SK-N-SH (cell line): ENCODE measurements at regions not wholly inside any gene's neighbourhood (a gene's known extent, or its start where the extent isn't known, plus 50 kb on each side); places are given as distances from the start of the nearest gene placed in this dataset.

Source experiments
- CTCF ChIA-PET: fragments of 300-600, 350-600 bp; formaldehyde crosslinking; extraction: SDS; loops from one replicate; lab custom pipeline; 2021; lab: Yijun Ruan, JAX
- POLR2A ChIA-PET: fragments of 350-600 bp; sonication (Branson Sonifier 250); formaldehyde crosslinking; extraction: SDS; loops from one replicate; lab custom pipeline; 2020; ENCODE audit warnings: antibody characterized with exemption, inconsistent platforms; lab: Yijun Ruan, JAX
- DNase-seq: peaks from one replicate; pipeline ENCODE4 v3.0.0; 2012
- H2AFZ ChIP-seq: fragments of 200-600 bp; sonication (generic); 2 replicates; pipeline ENCODE4 v1.8.1; 2016; ENCODE audit warnings: antibody characterized with exemption, mild to moderate bottlenecking, low read depth
- H3F3A ChIP-seq: fragments of 200-600 bp; sonication (generic); replicated peaks from 2 replicates; pipeline ENCODE3; 2016; ENCODE audit warnings: antibody characterized with exemption, mild to moderate bottlenecking; ENCODE audit not compliant: insufficient read depth
- H3K27ac ChIP-seq, 2 experiments: fragments of 200-500 bp in 1 of 2; fragments of 200-600 bp in 1 of 2; sonication (Bioruptor generic) in 1 of 2; sonication (generic), shearing (Covaris generic) in 1 of 2; 2 replicates each; pipeline versions ENCODE4 v1.5.1 to v1.6.1; 2014 to 2016; ENCODE audit warnings: low read depth in 2 of 2, inconsistent platforms in 1 of 2, low read length in 1 of 2, mild to moderate bottlenecking in 1 of 2, mixed read lengths in 1 of 2
- H3K27me3 ChIP-seq: fragments of 200-600 bp; sonication (generic), shearing (Covaris generic); 2 replicates; pipeline ENCODE4 v1.6.1; 2016; ENCODE audit warnings: mixed run types; ENCODE audit not compliant: insufficient read depth
- H3K36me3 ChIP-seq, 2 experiments: fragments of 200-500 bp in 1 of 2; fragments of 200-600 bp in 1 of 2; sonication (Bioruptor generic) in 1 of 2; sonication (generic) in 1 of 2; replicated peaks in 1 of 2; 2 replicates each; pipeline versions ENCODE3 to v1.5.1; 2014 to 2016; ENCODE audit warnings: low read length in 1 of 2, mild to moderate bottlenecking in 1 of 2; ENCODE audit not compliant: insufficient read depth in 2 of 2, control insufficient read depth in 1 of 2
- H3K4me1 ChIP-seq, 2 experiments: fragments of 200-500 bp in 1 of 2; fragments of 200-600 bp in 1 of 2; sonication (Bioruptor generic) in 1 of 2; sonication (generic), shearing (Covaris generic) in 1 of 2; 2 replicates each; pipeline versions ENCODE4 v1.5.1 to v1.6.1; 2014 to 2016; ENCODE audit warnings: low read depth in 1 of 2, low read length in 1 of 2, mixed run types in 1 of 2; ENCODE audit not compliant: insufficient read depth in 2 of 2, control insufficient read depth in 1 of 2
- H3K4me2 ChIP-seq: fragments of 200-600 bp; sonication (generic), shearing (Covaris generic); 2 replicates; pipeline ENCODE4 v1.6.1; 2017; ENCODE audit warnings: mixed run types
- H3K4me3 ChIP-seq, 2 experiments: fragments of 200-500 bp in 1 of 2; fragments of 200-600 bp in 1 of 2; sonication (Bioruptor generic) in 1 of 2; sonication (generic), shearing (Covaris generic) in 1 of 2; 2 replicates each; pipeline versions ENCODE4 v1.5.1 to v1.8.1; 2014 to 2016; ENCODE audit warnings: low read depth in 2 of 2, inconsistent platforms in 1 of 2, low read length in 1 of 2, mild to moderate bottlenecking in 1 of 2, mixed read lengths in 1 of 2, moderate library complexity in 1 of 2
- H3K79me2 ChIP-seq: fragments of 200-600 bp; sonication (generic); 2 replicates; pipeline ENCODE4 v1.8.1; 2017; ENCODE audit warnings: mild to moderate bottlenecking; ENCODE audit not compliant: insufficient read depth
- H3K9ac ChIP-seq: fragments of 200-600 bp; sonication (generic); 2 replicates; pipeline ENCODE4 v1.6.1; 2017; ENCODE audit warnings: mixed run types
- H3K9me2 ChIP-seq: fragments of 200-600 bp; sonication (generic); 2 replicates; pipeline ENCODE4 v1.6.1; 2017; ENCODE audit warnings: mixed run types
- H3K9me3 ChIP-seq: fragments of 200-600 bp; sonication (generic); 2 replicates; pipeline ENCODE4 v1.6.1; 2017; ENCODE audit warnings: mixed run types, mild to moderate bottlenecking, moderate library complexity
- H4K20me1 ChIP-seq: fragments of 200-600 bp; sonication (generic); 2 replicates; pipeline ENCODE4 v1.6.1; 2017; ENCODE audit warnings: mild to moderate bottlenecking, mixed run types; ENCODE audit not compliant: insufficient read depth
- CHD2 ChIP-seq: fragments of 150-350 bp; IDR thresholded peaks from 2 replicates; pipeline ENCODE4 v1.6.1; 2018; ENCODE audit warnings: low read length; ENCODE audit not compliant: partially characterized antibody
- ELF1 ChIP-seq: IDR thresholded peaks from 2 replicates; pipeline ENCODE4 v1.4.0; 2012
- EP300 ChIP-seq, 2 experiments: IDR thresholded peaks; 2 replicates each; pipeline versions ENCODE4 v1.4.0 to v1.6.1; 2012; ENCODE audit warnings: borderline replicate concordance in 1 of 2, low read depth in 1 of 2, low read length in 1 of 2
- EZH2phosphoT487 ChIP-seq: fragments of 200-600 bp; sonication (generic); IDR thresholded peaks from 2 replicates; pipeline ENCODE4 v1.6.1; 2017; ENCODE audit warnings: low read depth, mixed run types, mild to moderate bottlenecking, antibody characterized with exemption, moderate library complexity, borderline replicate concordance
- FOSL2 ChIP-seq: IDR thresholded peaks from 2 replicates; pipeline ENCODE4 v1.4.0; 2012; ENCODE audit warnings: low read depth, mild to moderate bottlenecking, moderate library complexity, borderline replicate concordance
- GABPA ChIP-seq: IDR thresholded peaks from 2 replicates; pipeline ENCODE4 v1.4.0; 2012; ENCODE audit warnings: low read depth, mild to moderate bottlenecking
- GATA2 ChIP-seq: sonication (generic); formaldehyde crosslinking; IDR thresholded peaks from 2 replicates; pipeline ENCODE4 v1.5.0; 2020; ENCODE audit warnings: mild to moderate bottlenecking, missing genetic modification reagents
- MXI1 ChIP-seq: IDR thresholded peaks from 2 replicates; pipeline ENCODE4 v1.6.1; 2012; ENCODE audit warnings: mild to moderate bottlenecking, low read depth, low read length, improper control_type of control experiment
- NFIC ChIP-seq: IDR thresholded peaks from 2 replicates; pipeline ENCODE4 v1.4.0; 2012; ENCODE audit warnings: borderline replicate concordance
- NRF1 ChIP-seq: IDR thresholded peaks from 2 replicates; pipeline ENCODE4 v1.6.1; 2012; ENCODE audit warnings: low read depth, mild to moderate bottlenecking, low read length
- POLR2AphosphoS5 ChIP-seq: IDR thresholded peaks from 2 replicates; pipeline ENCODE4 v1.6.1; 2012; ENCODE audit warnings: low read depth, low read length
- RAD21 ChIP-seq: IDR thresholded peaks from 2 replicates; pipeline ENCODE4 v1.6.1; 2012; ENCODE audit warnings: mild to moderate bottlenecking, low read length
- RFX5 ChIP-seq: IDR thresholded peaks from 2 replicates; pipeline ENCODE4 v1.6.1; 2012; ENCODE audit warnings: mild to moderate bottlenecking, improper control_type of control experiment, low read length
- RXRA ChIP-seq: IDR thresholded peaks from 2 replicates; pipeline ENCODE4 v1.4.0; 2012; ENCODE audit warnings: low read depth, mild to moderate bottlenecking, borderline replicate concordance
- SIN3A ChIP-seq: IDR thresholded peaks from 2 replicates; pipeline ENCODE4 v1.6.1; 2012; ENCODE audit warnings: low read depth, mild to moderate bottlenecking, low read length, moderate library complexity, borderline replicate concordance
- TAF1 ChIP-seq: IDR thresholded peaks from 2 replicates; pipeline ENCODE4 v1.6.1; 2012; ENCODE audit warnings: low read depth, mild to moderate bottlenecking, low read length, moderate library complexity, borderline replicate concordance
- WGBS: methylation state at CpG from one replicate; pipeline ENCODE4 v1.1.6; 2017; ENCODE audit warnings: low lambda C conversion rate; 5-methylcytosine and 5-hydroxymethylcytosine counted together
- TF ChIP-seq, protein P1 (sequence below): fragments of 150-350 bp; IDR thresholded peaks from 2 replicates; pipeline ENCODE4 v1.6.1; 2017; ENCODE audit warnings: antibody characterized with exemption, low read length, low read depth, borderline replicate concordance
- TF ChIP-seq, protein P2 (sequence below): IDR thresholded peaks from 2 replicates; pipeline ENCODE4 v1.6.1; 2012; ENCODE audit warnings: mild to moderate bottlenecking, low read depth, low read length, moderate library complexity
- TF ChIP-seq, protein P3 (sequence below): IDR thresholded peaks from 2 replicates; pipeline ENCODE4 v1.4.0; 2012; ENCODE audit warnings: low read depth
- TF ChIP-seq, protein P4 (sequence below): IDR thresholded peaks from 2 replicates; pipeline ENCODE4 v1.4.0; 2012; ENCODE audit warnings: low read depth, borderline replicate concordance
- TF ChIP-seq, protein P5 (sequence below): fragments of 150-350 bp; IDR thresholded peaks from 2 replicates; pipeline ENCODE4 v1.6.1; 2016; ENCODE audit warnings: mild to moderate bottlenecking, low read depth, low read length

DNA sequence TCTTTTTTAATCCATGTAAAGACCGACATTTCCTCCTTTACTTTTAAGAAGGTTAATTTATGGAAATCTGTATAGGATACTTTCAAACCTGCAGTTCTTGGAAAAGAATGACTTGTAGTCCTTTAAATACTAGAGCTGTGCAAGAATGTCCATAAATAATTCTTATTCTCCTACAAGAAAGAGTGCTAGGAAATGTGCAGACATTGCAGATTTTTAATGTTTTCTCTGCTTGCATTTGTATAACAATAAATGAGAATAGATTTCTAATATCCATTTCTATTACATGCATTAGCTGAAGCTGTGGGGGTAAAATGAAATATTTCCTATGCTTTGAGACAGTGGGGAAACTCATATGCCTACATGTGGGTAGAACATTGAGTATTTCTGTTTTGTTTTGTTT, 607.2 kb upstream of the NOVA1 start:
- POLR2A ChIA-PET: no interaction called here
- H2AFZ ChIP-seq: no peak overlapping the region
- no peak overlapping the region for H3K9ac ChIP-seq
- no peak overlapping the region for H3K4me3 ChIP-seq
- no peaks in the 10 kb centered on the region for H3K4me1 ChIP-seq
- H3K36me3 ChIP-seq: no peaks in the 10 kb centered on the region
- no peaks in the 10 kb centered on the region for H4K20me1 ChIP-seq
- H3K9me3 ChIP-seq: no peaks in the 10 kb centered on the region
- 31% methylated on average over 1 of the region's 1 CpG for WGBS
- CTCF ChIA-PET: no interaction called here
- no peak for TF ChIP-seq NFIC
- no peak for TF ChIP-seq RAD21
- TF ChIP-seq RXRA: no peak
- TF ChIP-seq ELF1: no peak
- TF ChIP-seq, protein P1, sequence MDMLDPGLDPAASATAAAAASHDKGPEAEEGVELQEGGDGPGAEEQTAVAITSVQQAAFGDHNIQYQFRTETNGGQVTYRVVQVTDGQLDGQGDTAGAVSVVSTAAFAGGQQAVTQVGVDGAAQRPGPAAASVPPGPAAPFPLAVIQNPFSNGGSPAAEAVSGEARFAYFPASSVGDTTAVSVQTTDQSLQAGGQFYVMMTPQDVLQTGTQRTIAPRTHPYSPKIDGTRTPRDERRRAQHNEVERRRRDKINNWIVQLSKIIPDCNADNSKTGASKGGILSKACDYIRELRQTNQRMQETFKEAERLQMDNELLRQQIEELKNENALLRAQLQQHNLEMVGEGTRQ: no peak
- no peak for TF ChIP-seq NRF1
- no peak for TF ChIP-seq GATA2
- TF ChIP-seq MXI1: no peak
- TF ChIP-seq, protein P2, sequence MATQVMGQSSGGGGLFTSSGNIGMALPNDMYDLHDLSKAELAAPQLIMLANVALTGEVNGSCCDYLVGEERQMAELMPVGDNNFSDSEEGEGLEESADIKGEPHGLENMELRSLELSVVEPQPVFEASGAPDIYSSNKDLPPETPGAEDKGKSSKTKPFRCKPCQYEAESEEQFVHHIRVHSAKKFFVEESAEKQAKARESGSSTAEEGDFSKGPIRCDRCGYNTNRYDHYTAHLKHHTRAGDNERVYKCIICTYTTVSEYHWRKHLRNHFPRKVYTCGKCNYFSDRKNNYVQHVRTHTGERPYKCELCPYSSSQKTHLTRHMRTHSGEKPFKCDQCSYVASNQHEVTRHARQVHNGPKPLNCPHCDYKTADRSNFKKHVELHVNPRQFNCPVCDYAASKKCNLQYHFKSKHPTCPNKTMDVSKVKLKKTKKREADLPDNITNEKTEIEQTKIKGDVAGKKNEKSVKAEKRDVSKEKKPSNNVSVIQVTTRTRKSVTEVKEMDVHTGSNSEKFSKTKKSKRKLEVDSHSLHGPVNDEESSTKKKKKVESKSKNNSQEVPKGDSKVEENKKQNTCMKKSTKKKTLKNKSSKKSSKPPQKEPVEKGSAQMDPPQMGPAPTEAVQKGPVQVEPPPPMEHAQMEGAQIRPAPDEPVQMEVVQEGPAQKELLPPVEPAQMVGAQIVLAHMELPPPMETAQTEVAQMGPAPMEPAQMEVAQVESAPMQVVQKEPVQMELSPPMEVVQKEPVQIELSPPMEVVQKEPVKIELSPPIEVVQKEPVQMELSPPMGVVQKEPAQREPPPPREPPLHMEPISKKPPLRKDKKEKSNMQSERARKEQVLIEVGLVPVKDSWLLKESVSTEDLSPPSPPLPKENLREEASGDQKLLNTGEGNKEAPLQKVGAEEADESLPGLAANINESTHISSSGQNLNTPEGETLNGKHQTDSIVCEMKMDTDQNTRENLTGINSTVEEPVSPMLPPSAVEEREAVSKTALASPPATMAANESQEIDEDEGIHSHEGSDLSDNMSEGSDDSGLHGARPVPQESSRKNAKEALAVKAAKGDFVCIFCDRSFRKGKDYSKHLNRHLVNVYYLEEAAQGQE: no peak
- TF ChIP-seq RFX5: no peak
- TF ChIP-seq FOSL2: no peak
- TF ChIP-seq, protein P3, sequence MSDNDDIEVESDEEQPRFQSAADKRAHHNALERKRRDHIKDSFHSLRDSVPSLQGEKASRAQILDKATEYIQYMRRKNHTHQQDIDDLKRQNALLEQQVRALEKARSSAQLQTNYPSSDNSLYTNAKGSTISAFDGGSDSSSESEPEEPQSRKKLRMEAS: no peak
- TF ChIP-seq GABPA: no peak
- TF ChIP-seq POLR2AphosphoS5: no peak
- no peak for TF ChIP-seq CHD2
- TF ChIP-seq, all 33 proteins: peak for 0
- Histone ChIP-seq H3F3A (no peaks in the 10 kb centered on the region), H3K4me2 (no peak overlapping the region), H3K27ac (no peak overlapping the region), H3K79me2 (no peaks in the 10 kb centered on the region), H3K9me2 (no peaks in the 10 kb centered on the region), H3K27me3 (no peaks in the 10 kb centered on the region)
- no peak for DNase-seq

DNA sequence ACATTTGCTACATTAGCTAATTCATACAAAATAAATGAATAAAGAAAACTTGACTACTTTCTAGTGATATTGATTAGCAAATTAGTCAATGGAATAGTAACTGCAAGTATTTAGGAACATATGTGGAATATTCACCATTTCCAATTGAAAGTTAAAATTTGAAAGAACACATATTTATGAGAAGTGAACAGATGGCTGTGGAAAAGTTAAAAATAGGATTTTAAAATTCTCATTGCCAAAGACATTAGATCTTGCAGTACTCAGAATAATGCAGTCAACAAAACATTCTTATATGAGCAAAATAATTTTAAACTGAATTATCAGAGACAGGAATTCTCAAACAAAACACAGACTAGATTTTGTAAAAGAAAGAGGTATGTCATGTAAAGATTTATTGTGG, 613.9 kb upstream of the NOVA1 start:
- no peak overlapping the region for H3K9ac ChIP-seq
- no peaks in the 10 kb centered on the region for H3K36me3 ChIP-seq
- DNase-seq: no peak
- no peaks in the 10 kb centered on the region for H4K20me1 ChIP-seq
- no peaks in the 10 kb centered on the region for H3K9me3 ChIP-seq
- ChIA-PET CTCF (no interaction called here), POLR2A (no interaction called here)
- H3K4me1 ChIP-seq: no peaks in the 10 kb centered on the region
- no peaks in the 10 kb centered on the region for H3K9me2 ChIP-seq
- no peak overlapping the region for H3K4me2 ChIP-seq
- no peak overlapping the region for H3K4me3 ChIP-seq
- no peaks in the 10 kb centered on the region for H3K79me2 ChIP-seq
- H2AFZ ChIP-seq: no peak overlapping the region
- H3K27ac ChIP-seq: no peak overlapping the region
- H3F3A ChIP-seq: no peaks in the 10 kb centered on the region
- H3K27me3 ChIP-seq: no peaks in the 10 kb centered on the region
- TF ChIP-seq SIN3A (no peak), TAF1 (no peak), EP300 (IDR thresholded peaks at IDR 0.05; ENCODE audit: borderline replicate concordance in 1 of 2, low read depth in 1 of 2, low read length in 1 of 2) (no peak), EZH2phosphoT487 (no peak), POLR2AphosphoS5 (no peak)
- TF ChIP-seq, protein P4, sequence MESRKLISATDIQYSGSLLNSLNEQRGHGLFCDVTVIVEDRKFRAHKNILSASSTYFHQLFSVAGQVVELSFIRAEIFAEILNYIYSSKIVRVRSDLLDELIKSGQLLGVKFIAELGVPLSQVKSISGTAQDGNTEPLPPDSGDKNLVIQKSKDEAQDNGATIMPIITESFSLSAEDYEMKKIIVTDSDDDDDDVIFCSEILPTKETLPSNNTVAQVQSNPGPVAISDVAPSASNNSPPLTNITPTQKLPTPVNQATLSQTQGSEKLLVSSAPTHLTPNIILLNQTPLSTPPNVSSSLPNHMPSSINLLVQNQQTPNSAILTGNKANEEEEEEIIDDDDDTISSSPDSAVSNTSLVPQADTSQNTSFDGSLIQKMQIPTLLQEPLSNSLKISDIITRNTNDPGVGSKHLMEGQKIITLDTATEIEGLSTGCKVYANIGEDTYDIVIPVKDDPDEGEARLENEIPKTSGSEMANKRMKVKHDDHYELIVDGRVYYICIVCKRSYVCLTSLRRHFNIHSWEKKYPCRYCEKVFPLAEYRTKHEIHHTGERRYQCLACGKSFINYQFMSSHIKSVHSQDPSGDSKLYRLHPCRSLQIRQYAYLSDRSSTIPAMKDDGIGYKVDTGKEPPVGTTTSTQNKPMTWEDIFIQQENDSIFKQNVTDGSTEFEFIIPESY: no peak
- TF ChIP-seq, protein P1: no peak
- TF ChIP-seq, protein P5, sequence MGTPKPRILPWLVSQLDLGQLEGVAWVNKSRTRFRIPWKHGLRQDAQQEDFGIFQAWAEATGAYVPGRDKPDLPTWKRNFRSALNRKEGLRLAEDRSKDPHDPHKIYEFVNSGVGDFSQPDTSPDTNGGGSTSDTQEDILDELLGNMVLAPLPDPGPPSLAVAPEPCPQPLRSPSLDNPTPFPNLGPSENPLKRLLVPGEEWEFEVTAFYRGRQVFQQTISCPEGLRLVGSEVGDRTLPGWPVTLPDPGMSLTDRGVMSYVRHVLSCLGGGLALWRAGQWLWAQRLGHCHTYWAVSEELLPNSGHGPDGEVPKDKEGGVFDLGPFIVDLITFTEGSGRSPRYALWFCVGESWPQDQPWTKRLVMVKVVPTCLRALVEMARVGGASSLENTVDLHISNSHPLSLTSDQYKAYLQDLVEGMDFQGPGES: no peak
